ES-I3 (cell line): ENCODE measurements at regions not wholly inside any gene's neighbourhood (a gene's known extent, or its start where the extent isn't known, plus 50 kb on each side); places are given as distances from the start of the nearest gene placed in this dataset.

Source experiments
- H3K36me3 ChIP-seq: 2 replicates; pipeline ENCODE4 v1.6.1; 2013; ENCODE audit warnings: mild to moderate bottlenecking, low read length, control low read depth, moderate library complexity; ENCODE audit not compliant: insufficient read depth
- H3K4me1 ChIP-seq: 2 replicates; pipeline ENCODE4 v1.6.1; 2013; ENCODE audit warnings: mild to moderate bottlenecking, control low read depth, low read length; ENCODE audit not compliant: insufficient read depth
- H3K9ac ChIP-seq: 2 replicates; pipeline ENCODE4 v1.6.1; 2013; ENCODE audit warnings: low read depth, mild to moderate bottlenecking, low read length, moderate library complexity
- H3K9me3 ChIP-seq: 2 replicates; pipeline ENCODE4 v1.6.1; 2013; ENCODE audit warnings: mild to moderate bottlenecking, low read length, moderate library complexity; ENCODE audit not compliant: control insufficient read depth, insufficient read depth

- Histone ChIP-seq H3K9me3 (no peaks in the 10 kb centered on the region), H3K36me3 (no peaks in the 10 kb centered on the region), H3K9ac (no peak overlapping the region), H3K4me1 (no peaks in the 10 kb centered on the region)
Measured at GRCh38 chr6:137378090-137378369, 116.2 kb downstream of the OLIG3 start.

- H3K9ac ChIP-seq: no peak overlapping the region
- H3K36me3 ChIP-seq: no peaks in the 10 kb centered on the region
- no peaks in the 10 kb centered on the region for H3K9me3 ChIP-seq
- peaks cover 6% of the 10 kb centered on the region; the same call in 1 of the 2 replicates for H3K4me1 ChIP-seq
Measured at GRCh38 chr6:137373296-137373695, 120.9 kb downstream of the OLIG3 start.

- peaks cover 6% of the 10 kb centered on the region; the same call in 1 of the 2 replicates for H3K4me1 ChIP-seq
- no peaks in the 10 kb centered on the region for H3K36me3 ChIP-seq
- H3K9ac ChIP-seq: no peak overlapping the region
- no peaks in the 10 kb centered on the region for H3K9me3 ChIP-seq
Measured at GRCh38 chr6:137372532-137372931, 121.7 kb downstream of the OLIG3 start.

DNA sequence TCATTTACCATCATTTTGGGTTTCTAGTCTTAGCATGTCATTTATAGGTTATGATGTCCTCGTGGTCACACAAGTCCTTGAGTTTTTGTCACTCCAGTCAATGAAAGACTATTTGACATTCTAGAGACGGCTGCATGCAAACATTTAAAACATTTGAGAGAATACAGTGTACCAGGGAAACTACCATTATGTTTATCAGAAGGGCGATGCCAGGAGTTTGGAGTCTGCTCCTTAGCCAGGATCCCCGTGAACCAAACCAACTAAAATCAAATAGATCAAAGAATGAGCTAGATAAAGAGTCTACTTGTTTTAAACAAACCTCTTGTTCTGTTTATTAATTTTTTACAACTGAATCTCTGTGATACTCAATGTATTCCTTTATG lies 122.6 kb downstream of the OLIG3 start:
- Histone ChIP-seq H3K9me3 (no peaks in the 10 kb centered on the region), H3K9ac (no peak overlapping the region), H3K36me3 (no peaks in the 10 kb centered on the region), H3K4me1 (peaks cover 6% of the 10 kb centered on the region; the same call in 1 of the 2 replicates)

- Histone ChIP-seq H3K9me3 (no peaks in the 10 kb centered on the region), H3K4me1 (peaks cover 6% of the 10 kb centered on the region; the same call in 1 of the 2 replicates), H3K9ac (no peak overlapping the region), H3K36me3 (no peaks in the 10 kb centered on the region)
Measured at GRCh38 chr6:137370871-137371633, 123.1 kb downstream of the OLIG3 start.

DNA sequence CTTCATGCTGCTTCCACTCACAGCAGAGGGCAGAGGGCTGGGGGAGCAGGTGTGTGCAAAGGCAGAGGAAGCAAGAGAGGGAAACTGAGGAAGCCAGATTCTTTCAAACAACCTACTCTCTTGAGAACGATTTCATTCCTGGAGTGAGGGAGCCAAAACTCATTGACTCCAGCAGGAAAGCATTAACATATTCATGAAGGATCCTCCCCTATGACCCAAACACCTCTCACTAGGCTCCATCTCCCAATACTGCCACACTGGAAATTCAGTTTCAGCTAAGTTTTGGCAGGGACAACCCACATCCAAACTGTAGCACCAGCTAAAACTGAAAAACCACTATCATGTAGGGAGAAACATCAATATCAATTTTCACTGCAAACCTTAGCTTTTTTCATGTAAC lies 125.1 kb downstream of the OLIG3 start:
- H3K9ac ChIP-seq: no peak overlapping the region
- H3K9me3 ChIP-seq: no peaks in the 10 kb centered on the region
- no peaks in the 10 kb centered on the region for H3K36me3 ChIP-seq
- H3K4me1 ChIP-seq: peaks cover 6% of the 10 kb centered on the region

DNA sequence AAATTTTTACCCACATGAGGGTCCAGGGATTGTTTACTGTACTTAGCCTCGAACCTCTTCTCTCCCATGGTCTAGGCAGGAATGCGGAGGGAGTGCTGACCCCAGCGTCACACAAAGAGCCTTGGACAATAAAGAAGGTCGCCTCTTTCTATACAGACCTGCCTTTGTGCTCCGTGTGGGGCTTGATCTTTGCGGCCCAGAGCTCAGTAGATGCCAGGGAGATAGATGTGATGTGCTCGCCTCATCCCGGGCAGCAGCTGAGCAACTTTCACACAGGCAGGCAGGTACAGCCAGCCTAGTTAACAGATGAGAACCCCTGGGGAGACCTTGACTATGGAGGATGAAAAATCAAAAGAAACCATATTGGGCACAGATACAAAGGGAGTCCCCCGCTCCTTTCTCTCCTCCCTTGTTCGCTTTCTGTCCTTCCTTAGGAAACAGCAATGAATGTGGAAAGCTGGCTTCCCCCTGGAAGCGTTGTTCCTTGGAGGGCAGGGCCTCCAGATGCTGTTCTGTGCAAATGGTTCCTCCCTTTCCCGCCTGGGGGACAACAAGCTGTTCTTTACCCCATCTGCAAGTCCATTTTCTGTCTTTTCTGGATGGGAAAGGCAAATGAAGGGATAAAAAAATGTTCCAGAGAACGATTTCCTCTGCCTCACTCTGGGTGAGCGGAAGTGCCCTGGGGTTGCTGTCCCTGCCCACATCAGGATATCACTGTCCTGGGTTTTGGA lies 128.3 kb downstream of the OLIG3 start:
- Histone ChIP-seq H3K9me3 (no peaks in the 10 kb centered on the region), H3K4me1 (peaks cover 6% of the 10 kb centered on the region), H3K9ac (no peak overlapping the region), H3K36me3 (no peaks in the 10 kb centered on the region)

- Histone ChIP-seq H3K4me1 (no peaks in the 10 kb centered on the region; the same call in 1 of the 2 replicates), H3K36me3 (no peaks in the 10 kb centered on the region), H3K9me3 (no peaks in the 10 kb centered on the region), H3K9ac (no peak overlapping the region)
Measured at GRCh38 chr6:137363805-137364138, 130.4 kb downstream of the OLIG3 start.

DNA sequence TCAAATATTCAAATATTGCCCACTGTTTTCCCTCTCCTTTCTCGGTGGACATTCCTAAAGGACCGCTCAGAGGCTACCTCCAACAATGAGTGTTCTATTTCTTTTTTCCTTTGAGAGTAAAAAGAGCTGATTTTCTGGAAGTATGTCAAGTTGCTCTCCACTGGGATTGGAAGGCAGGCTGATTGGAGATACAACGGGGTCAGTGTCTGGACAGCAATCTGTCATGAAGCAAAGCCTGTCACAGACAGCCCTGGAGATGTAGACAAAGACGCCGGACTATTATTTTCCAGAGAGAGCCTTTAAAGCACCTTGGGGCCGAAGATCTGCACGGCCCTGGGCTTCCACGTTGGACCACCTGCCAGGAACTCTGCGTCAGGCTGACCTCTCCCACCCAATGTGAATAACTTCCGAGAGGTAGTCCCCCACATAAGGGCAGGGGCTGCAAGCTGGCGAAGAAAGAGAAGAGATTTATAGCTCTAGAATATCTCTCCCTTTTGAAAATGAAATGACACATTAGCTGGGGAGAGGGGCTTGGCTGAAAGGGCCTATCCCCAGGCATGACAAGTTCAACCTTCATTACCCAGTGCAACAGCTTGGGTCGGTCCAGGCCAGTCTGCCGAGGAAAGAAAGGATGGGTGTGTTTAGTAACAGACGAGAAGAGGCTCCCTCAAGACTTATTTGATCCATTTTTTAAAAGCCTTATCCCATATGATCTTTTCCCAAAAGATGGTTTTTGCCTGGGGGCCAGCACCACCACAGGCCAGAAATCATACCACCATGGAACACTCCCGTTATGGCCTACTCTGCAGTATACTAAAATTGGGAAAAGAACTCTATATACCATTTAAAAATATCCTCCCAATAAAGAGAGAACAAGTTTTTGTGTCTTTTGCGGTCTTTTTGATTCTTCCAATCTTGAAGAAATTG lies 131.1 kb downstream of the OLIG3 start:
- no peaks in the 10 kb centered on the region for H3K9me3 ChIP-seq
- H3K4me1 ChIP-seq: no peaks in the 10 kb centered on the region; the same call in 1 of the 2 replicates
- no peak overlapping the region for H3K9ac ChIP-seq

DNA sequence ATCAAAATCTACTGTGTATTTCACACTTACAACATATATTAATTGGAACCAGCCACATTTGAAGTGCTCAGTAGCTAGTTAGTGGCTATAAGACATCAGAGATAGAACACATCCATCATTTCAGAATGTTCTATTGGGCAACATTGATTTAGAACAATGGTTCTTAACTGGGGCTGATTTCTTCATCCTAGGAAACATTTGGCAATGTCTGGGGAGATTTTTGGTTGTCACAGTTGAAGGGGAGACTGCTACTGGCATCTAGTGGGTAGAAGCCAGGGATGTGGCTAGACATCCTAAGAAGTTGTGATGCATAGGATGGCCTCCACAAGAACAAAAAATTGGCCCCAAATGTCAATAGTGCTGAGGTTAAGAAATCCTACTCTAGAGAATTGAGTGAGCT lies 132.5 kb downstream of the OLIG3 start:
- Histone ChIP-seq H3K9ac (no peak overlapping the region), H3K36me3 (no peaks in the 10 kb centered on the region), H3K4me1 (no peaks in the 10 kb centered on the region; the same call in 1 of the 2 replicates), H3K9me3 (no peaks in the 10 kb centered on the region)

More for the DNA sequence above, 131.1 kb downstream of the OLIG3 start:
- no peaks in the 10 kb centered on the region for H3K36me3 ChIP-seq

- Histone ChIP-seq H3K36me3 (no peaks in the 10 kb centered on the region), H3K9ac (no peak overlapping the region), H3K9me3 (no peaks in the 10 kb centered on the region), H3K4me1 (no peaks in the 10 kb centered on the region)
Measured at GRCh38 chr6:137358273-137358672, 135.9 kb downstream of the OLIG3 start.

DNA sequence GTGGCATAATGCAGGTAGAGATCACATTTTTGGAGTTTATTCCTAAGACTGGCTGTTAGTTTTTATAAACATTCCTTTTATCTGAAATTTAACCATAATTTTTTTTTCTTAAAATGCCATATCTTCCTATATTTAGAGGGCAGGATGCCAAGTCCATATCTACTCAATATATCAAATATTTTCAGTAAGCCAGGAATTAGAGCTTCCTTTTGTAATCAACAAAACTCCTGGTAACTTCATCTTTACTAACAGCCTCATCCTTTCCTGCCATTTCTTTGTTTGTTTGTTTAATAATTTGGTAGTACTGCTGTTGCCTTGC lies 136.3 kb downstream of the OLIG3 start:
- Histone ChIP-seq H3K9me3 (no peaks in the 10 kb centered on the region), H3K9ac (no peak overlapping the region), H3K36me3 (no peaks in the 10 kb centered on the region), H3K4me1 (no peaks in the 10 kb centered on the region)

GRCh38 chr6:137357263-137357947 lies 136.8 kb downstream of the OLIG3 start:
- H3K9me3 ChIP-seq: no peaks in the 10 kb centered on the region
- no peak overlapping the region for H3K9ac ChIP-seq
- H3K36me3 ChIP-seq: no peaks in the 10 kb centered on the region
- no peaks in the 10 kb centered on the region for H3K4me1 ChIP-seq

GRCh38 chr6:137353842-137354397 lies 134.7 kb upstream of the IFNGR1 start:
- Histone ChIP-seq H3K4me1 (no peaks in the 10 kb centered on the region), H3K9ac (no peak overlapping the region), H3K36me3 (no peaks in the 10 kb centered on the region), H3K9me3 (no peaks in the 10 kb centered on the region)
